ENCODE measurements at regions not wholly inside any gene's neighbourhood (a gene's known extent, or its start where the extent isn't known, plus 50 kb on each side); places are given as distances from the start of the nearest gene placed in this dataset.

GRCh38 chr18:64365106-64365505, 216.2 kb upstream of the LINC00305 start:
- no peak for DNase-seq
- Histone ChIP-seq H3K27me3 (ENCODE audit: control insufficient read depth, insufficient read depth, low read length) (no peaks in the 10 kb centered on the region), H3K4me1 (ENCODE audit: control insufficient read depth in 2 of 3, insufficient read depth in 2 of 3, low read depth in 1 of 3, low read length in 3 of 3) (no peaks in the 10 kb centered on the region), H3K27ac (ENCODE audit: low read depth in 2 of 2, low read length in 2 of 2) (no peak overlapping the region), H3K9ac (ENCODE audit: low read length in 3 of 3) (no peak overlapping the region), H3K9me3 (ENCODE audit: control insufficient read depth in 2 of 3, insufficient read depth in 1 of 3, low read length in 3 of 3) (peaks cover 0 to 4% (median 0%) of the 10 kb centered on the region in 3 donors), H3K36me3 (ENCODE audit: control insufficient read depth in 2 of 3, insufficient read depth in 3 of 3, low read length in 3 of 3) (no peaks in the 10 kb centered on the region), H3K4me3 (ENCODE audit: low read length in 3 of 3) (no peak overlapping the region)
- FAIRE-seq: no peak
- intact Hi-C loops (cut with DNase I): no loop called here
- TF ChIP-seq CTCF (IDR thresholded peaks at IDR 0.05; ENCODE audit: borderline replicate concordance, extremely low read depth, insufficient read depth): no peak

- H3K9me3 ChIP-seq (ENCODE audit: control insufficient read depth in 2 of 3, insufficient read depth in 1 of 3, low read length in 3 of 3): no peaks in the 10 kb centered on the region
- H3K36me3 ChIP-seq (ENCODE audit: control insufficient read depth in 2 of 3, insufficient read depth in 3 of 3, low read length in 3 of 3): no peaks in the 10 kb centered on the region
- H3K27me3 ChIP-seq (ENCODE audit: control insufficient read depth, insufficient read depth, low read length): no peaks in the 10 kb centered on the region
- H3K4me1 ChIP-seq (ENCODE audit: control insufficient read depth in 2 of 3, insufficient read depth in 2 of 3, low read depth in 1 of 3, low read length in 3 of 3): no peaks in the 10 kb centered on the region
- no peak overlapping the region for H3K9ac ChIP-seq (ENCODE audit: low read length in 3 of 3)
- no peak for TF ChIP-seq CTCF (IDR thresholded peaks at IDR 0.05; ENCODE audit: borderline replicate concordance, extremely low read depth, insufficient read depth)
- no peak overlapping the region for H3K4me3 ChIP-seq (ENCODE audit: low read length in 3 of 3)
- intact Hi-C loops (cut with DNase I): no loop called here
- DNase-seq (no peak), FAIRE-seq (no peak)
- no peak overlapping the region for H3K27ac ChIP-seq (ENCODE audit: low read depth in 2 of 2, low read length in 2 of 2)
Observed at GRCh38 chr18:64337673-64338072, 188.8 kb upstream of the LINC00305 start.

GRCh38 chr18:64337018-64337417, 188.1 kb upstream of the LINC00305 start:
- Histone ChIP-seq H3K27me3 (ENCODE audit: control insufficient read depth, insufficient read depth, low read length) (no peaks in the 10 kb centered on the region), H3K36me3 (ENCODE audit: control insufficient read depth in 2 of 3, insufficient read depth in 3 of 3, low read length in 3 of 3) (no peaks in the 10 kb centered on the region), H3K9ac (ENCODE audit: low read length in 3 of 3) (no peak overlapping the region), H3K27ac (ENCODE audit: low read depth in 2 of 2, low read length in 2 of 2) (no peak overlapping the region), H3K4me3 (ENCODE audit: low read length in 3 of 3) (no peak overlapping the region), H3K4me1 (ENCODE audit: control insufficient read depth in 2 of 3, insufficient read depth in 2 of 3, low read depth in 1 of 3, low read length in 3 of 3) (no peaks in the 10 kb centered on the region), H3K9me3 (ENCODE audit: control insufficient read depth in 2 of 3, insufficient read depth in 1 of 3, low read length in 3 of 3) (no peaks in the 10 kb centered on the region)
- intact Hi-C loops (cut with DNase I): no loop called here
- DNase-seq (no peak), FAIRE-seq (no peak)
- TF ChIP-seq CTCF (IDR thresholded peaks at IDR 0.05; ENCODE audit: borderline replicate concordance, extremely low read depth, insufficient read depth): no peak

- Histone ChIP-seq H3K27me3 (ENCODE audit: control insufficient read depth, insufficient read depth, low read length) (no peaks in the 10 kb centered on the region), H3K9ac (ENCODE audit: low read length in 3 of 3) (no peak overlapping the region), H3K27ac (ENCODE audit: low read depth in 2 of 2, low read length in 2 of 2) (no peak overlapping the region), H3K4me1 (ENCODE audit: control insufficient read depth in 2 of 3, insufficient read depth in 2 of 3, low read depth in 1 of 3, low read length in 3 of 3) (no peaks in the 10 kb centered on the region), H3K4me3 (ENCODE audit: low read length in 3 of 3) (no peak overlapping the region), H3K36me3 (ENCODE audit: control insufficient read depth in 2 of 3, insufficient read depth in 3 of 3, low read length in 3 of 3) (no peaks in the 10 kb centered on the region), H3K9me3 (ENCODE audit: control insufficient read depth in 2 of 3, insufficient read depth in 1 of 3, low read length in 3 of 3) (no peaks in the 10 kb centered on the region)
- FAIRE-seq: no peak
- no peak for TF ChIP-seq CTCF (IDR thresholded peaks at IDR 0.05; ENCODE audit: borderline replicate concordance, extremely low read depth, insufficient read depth)
- intact Hi-C loops (cut with DNase I): no loop called here
- DNase-seq: no peak
Observed at GRCh38 chr18:64334748-64335147, 185.9 kb upstream of the LINC00305 start.

Data from kidney (tissue), 13 donors.